ENCODE measurements at regions not wholly inside any gene's neighbourhood (a gene's known extent, or its start where the extent isn't known, plus 50 kb on each side); places are given as distances from the start of the nearest gene placed in this dataset.

DNA sequence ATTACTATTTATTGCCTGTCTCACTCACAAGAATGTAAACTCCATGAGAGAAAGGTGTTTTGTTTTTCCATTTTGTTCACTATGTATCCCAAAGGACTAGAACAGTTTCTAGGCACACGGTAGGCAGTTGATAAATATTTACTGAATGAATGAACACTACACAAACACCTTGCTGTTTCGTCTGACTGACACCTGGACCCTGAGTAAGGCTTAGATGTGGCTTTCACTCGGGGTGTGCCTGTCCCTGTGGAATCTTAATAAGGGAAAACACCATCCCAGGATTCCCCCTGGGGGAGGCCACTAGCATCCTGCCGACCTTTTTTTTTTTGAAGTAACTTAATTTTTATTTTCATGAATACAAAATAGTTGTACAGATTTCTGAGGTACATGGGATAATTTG lies 66.6 kb upstream of the STEAP1B start:
- DNase-seq (no peak), ATAC-seq (no peak)
- in situ Hi-C loops (cut with MboI; ENCODE audit: low sequenced_read_pairs in 4 of 4), result loop anchor here in 2 of 4 donors (5.0 to 10.0 kb wide), 2 partner anchors 158 to 486 kb away; partner anchors contain the start of gene IL6 (in 1 of the 2)
- H3K36me3 ChIP-seq, result no peaks in the 10 kb centered on the region
- H3K4me1 ChIP-seq, result peaks cover 20 to 27% of the 10 kb centered on the region in 2 donors
- intact Hi-C loops (cut with DNase I; ENCODE audit: low total_unique reads), result no loop called here
- no peak overlapping the region for H3K4me3 ChIP-seq
- no peaks in the 10 kb centered on the region for H3K9me3 ChIP-seq
- TF ChIP-seq, protein P1, sequence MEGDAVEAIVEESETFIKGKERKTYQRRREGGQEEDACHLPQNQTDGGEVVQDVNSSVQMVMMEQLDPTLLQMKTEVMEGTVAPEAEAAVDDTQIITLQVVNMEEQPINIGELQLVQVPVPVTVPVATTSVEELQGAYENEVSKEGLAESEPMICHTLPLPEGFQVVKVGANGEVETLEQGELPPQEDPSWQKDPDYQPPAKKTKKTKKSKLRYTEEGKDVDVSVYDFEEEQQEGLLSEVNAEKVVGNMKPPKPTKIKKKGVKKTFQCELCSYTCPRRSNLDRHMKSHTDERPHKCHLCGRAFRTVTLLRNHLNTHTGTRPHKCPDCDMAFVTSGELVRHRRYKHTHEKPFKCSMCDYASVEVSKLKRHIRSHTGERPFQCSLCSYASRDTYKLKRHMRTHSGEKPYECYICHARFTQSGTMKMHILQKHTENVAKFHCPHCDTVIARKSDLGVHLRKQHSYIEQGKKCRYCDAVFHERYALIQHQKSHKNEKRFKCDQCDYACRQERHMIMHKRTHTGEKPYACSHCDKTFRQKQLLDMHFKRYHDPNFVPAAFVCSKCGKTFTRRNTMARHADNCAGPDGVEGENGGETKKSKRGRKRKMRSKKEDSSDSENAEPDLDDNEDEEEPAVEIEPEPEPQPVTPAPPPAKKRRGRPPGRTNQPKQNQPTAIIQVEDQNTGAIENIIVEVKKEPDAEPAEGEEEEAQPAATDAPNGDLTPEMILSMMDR (IDR thresholded peaks at IDR 0.05 in 4 of 5, conservative IDR thresholded peaks at IDR 0.05 in 1 of 5), result no peak
- TF ChIP-seq POLR2A (IDR thresholded peaks at IDR 0.05), result no peak
- H3K27ac ChIP-seq, result no peak overlapping the region
- H3K27me3 ChIP-seq, result no peaks in the 10 kb centered on the region

GRCh38 chr7:22566176-22566575 lies 66.2 kb upstream of the STEAP1B start:
- intact Hi-C loops (cut with DNase I; ENCODE audit: low total_unique reads) (no loop called here), in situ Hi-C loops (cut with MboI; ENCODE audit: low sequenced_read_pairs in 4 of 4) (loop anchor here in 2 of 4 donors (5.0 to 10.0 kb wide), 2 partner anchors 159 to 486 kb away; partner anchors contain the start of gene IL6 (in 1 of the 2))
- peaks cover 23 to 31% of the 10 kb centered on the region in 2 donors for H3K4me1 ChIP-seq
- H3K36me3 ChIP-seq, result no peaks in the 10 kb centered on the region
- no peak for ATAC-seq
- H3K27ac ChIP-seq, result no peak overlapping the region
- no peak for TF ChIP-seq POLR2A (IDR thresholded peaks at IDR 0.05)
- TF ChIP-seq, protein P1 (IDR thresholded peaks at IDR 0.05 in 4 of 5, conservative IDR thresholded peaks at IDR 0.05 in 1 of 5), result no peak
- no peak overlapping the region for H3K4me3 ChIP-seq
- no peaks in the 10 kb centered on the region for H3K27me3 ChIP-seq
- DNase-seq, result no peak
- no peaks in the 10 kb centered on the region for H3K9me3 ChIP-seq

DNA sequence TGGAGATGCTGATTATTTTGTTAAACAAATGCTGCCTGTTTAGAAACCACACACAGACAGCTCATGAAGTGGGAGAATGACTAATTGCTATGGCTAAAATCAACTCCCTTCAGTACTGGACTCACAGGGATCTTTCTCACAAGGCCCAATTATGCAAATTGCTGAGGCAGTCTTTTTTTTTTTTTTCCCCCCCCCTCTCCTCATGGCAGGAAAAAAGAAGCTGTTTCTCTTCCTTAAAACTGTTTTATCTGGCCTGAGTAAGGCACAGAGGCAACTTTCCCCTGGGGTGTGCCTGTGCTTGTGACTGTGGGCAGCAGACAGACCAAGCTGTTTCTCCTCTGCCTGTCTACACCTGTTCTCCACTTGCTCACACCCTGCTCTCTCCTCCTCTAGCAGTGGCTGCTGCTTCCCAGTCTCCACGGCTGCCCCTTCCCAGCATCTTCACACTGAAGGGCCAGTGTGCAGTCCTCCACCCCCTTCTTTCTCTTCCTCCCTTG lies 65.4 kb upstream of the STEAP1B start:
- no peaks in the 10 kb centered on the region for H3K9me3 ChIP-seq
- peaks cover 29 to 38% of the 10 kb centered on the region in 2 donors for H3K4me1 ChIP-seq
- no peaks in the 10 kb centered on the region for H3K36me3 ChIP-seq
- H3K27ac ChIP-seq, result peak overlapping the region in 3 of 4 donors; percentile 16 to 47 (median 26)
- no peak overlapping the region for H3K4me3 ChIP-seq
- intact Hi-C loops (cut with DNase I; ENCODE audit: low total_unique reads), result no loop called here
- in situ Hi-C loops (cut with MboI; ENCODE audit: low sequenced_read_pairs in 4 of 4), result loop anchor here in 2 of 4 donors (5.0 to 10.0 kb wide), 2 partner anchors 159 to 487 kb away; partner anchors contain the start of gene IL6 (in 1 of the 2)
- H3K27me3 ChIP-seq, result no peaks in the 10 kb centered on the region
- ATAC-seq (no peak), DNase-seq (no peak)
- TF ChIP-seq, protein P1 (IDR thresholded peaks at IDR 0.05 in 4 of 5, conservative IDR thresholded peaks at IDR 0.05 in 1 of 5), result no peak
- TF ChIP-seq POLR2A (IDR thresholded peaks at IDR 0.05), result no peak

GRCh38 chr7:22564511-22565045 lies 64.6 kb upstream of the STEAP1B start:
- intact Hi-C loops (cut with DNase I; ENCODE audit: low total_unique reads) (loop anchor here (5.0 kb wide), 2 partner anchors 293 to 618 kb away; partner anchors contain the start of gene NUP42), in situ Hi-C loops (cut with MboI; ENCODE audit: low sequenced_read_pairs in 4 of 4) (loop anchor here (5.0 to 10.0 kb wide), 5 partner anchors 158 to 488 kb away; partner anchors contain the start of gene IL6 (in 2 of the 4))
- Histone ChIP-seq H3K4me1 (peaks cover 29 to 41% of the 10 kb centered on the region in 2 donors), H3K27me3 (no peaks in the 10 kb centered on the region), H3K36me3 (no peaks in the 10 kb centered on the region), H3K4me3 (no peak overlapping the region), H3K9me3 (no peaks in the 10 kb centered on the region), H3K27ac (peak overlapping the region; percentile 19 to 47 (median 38))
- no peak for ATAC-seq
- no peak for TF ChIP-seq POLR2A (IDR thresholded peaks at IDR 0.05)
- TF ChIP-seq, protein P1 (IDR thresholded peaks at IDR 0.05 in 4 of 5, conservative IDR thresholded peaks at IDR 0.05 in 1 of 5), result no peak
- DNase-seq, result no peak

Measured in gastrocnemius medialis (tissue), 4 donors.